ENCODE measurements at regions not wholly inside any gene's neighbourhood (a gene's known extent, or its start where the extent isn't known, plus 50 kb on each side); places are given as distances from the start of the nearest gene placed in this dataset.

DNA sequence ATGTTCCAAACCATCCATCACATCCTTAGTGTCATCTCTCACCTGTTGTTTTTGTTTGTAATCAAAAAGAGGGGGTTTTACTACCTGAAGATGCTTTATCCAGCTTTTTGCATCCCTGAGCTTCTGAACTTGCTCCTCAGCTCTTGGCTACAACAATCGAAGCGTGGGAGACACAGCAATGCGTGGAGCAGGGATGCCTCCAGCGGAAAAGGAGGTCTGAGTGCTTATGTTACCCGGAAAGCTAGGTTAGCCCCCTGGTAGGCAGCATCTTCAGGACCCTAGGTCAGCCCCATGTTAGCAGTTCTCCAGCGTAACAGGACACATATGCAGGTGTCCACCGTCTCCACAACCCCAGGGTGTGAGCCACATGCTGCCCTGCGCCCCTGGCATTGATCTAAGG is 141.5 kb downstream of the RRAGC start:
- TF ChIP-seq, protein P1, sequence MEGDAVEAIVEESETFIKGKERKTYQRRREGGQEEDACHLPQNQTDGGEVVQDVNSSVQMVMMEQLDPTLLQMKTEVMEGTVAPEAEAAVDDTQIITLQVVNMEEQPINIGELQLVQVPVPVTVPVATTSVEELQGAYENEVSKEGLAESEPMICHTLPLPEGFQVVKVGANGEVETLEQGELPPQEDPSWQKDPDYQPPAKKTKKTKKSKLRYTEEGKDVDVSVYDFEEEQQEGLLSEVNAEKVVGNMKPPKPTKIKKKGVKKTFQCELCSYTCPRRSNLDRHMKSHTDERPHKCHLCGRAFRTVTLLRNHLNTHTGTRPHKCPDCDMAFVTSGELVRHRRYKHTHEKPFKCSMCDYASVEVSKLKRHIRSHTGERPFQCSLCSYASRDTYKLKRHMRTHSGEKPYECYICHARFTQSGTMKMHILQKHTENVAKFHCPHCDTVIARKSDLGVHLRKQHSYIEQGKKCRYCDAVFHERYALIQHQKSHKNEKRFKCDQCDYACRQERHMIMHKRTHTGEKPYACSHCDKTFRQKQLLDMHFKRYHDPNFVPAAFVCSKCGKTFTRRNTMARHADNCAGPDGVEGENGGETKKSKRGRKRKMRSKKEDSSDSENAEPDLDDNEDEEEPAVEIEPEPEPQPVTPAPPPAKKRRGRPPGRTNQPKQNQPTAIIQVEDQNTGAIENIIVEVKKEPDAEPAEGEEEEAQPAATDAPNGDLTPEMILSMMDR (IDR thresholded peaks at IDR 0.05; ENCODE audit: low read depth, low read length, poor library complexity, severe bottlenecking) = no peak
- TF ChIP-seq EZH2phosphoT487 (IDR thresholded peaks at IDR 0.05; ENCODE audit: borderline replicate concordance, low read length) = no peak

Data from DOHH2 (cell line).